Natural killer cell treated with Interleukin-12 subunit alpha and Interleukin-12 subunit beta and Interleukin-15 and Interleukin-18, amount 100 ng/mL, for 72 hours (primary cell): ENCODE measurements at regions not wholly inside any gene's neighbourhood (a gene's known extent, or its start where the extent isn't known, plus 50 kb on each side); places are given as distances from the start of the nearest gene placed in this dataset.

ENCODE experiments used
- ATAC-seq, 2 donors: fragments of 150-1000 bp; cut with Tn5 transposase in 1 of 2; sonication (Bioruptor Pico), chemical (Tn5 transposase) in 1 of 2; 2 replicates each; pipeline ENCODE4 v1.10.0; 2021
- DNase-seq: peaks from one replicate; pipeline ENCODE4 v3.0.0; 2022; ENCODE audit warnings: low spot score
- H3K27ac Mint-ChIP-seq, 2 donors: 1 replicate in 1 of 2; 2 replicates in 1 of 2; pipeline ENCODE4 v1.8.0; 2022; ENCODE audit warnings: mixed read lengths in 2 of 2, mild to moderate bottlenecking in 1 of 2, moderate library complexity in 1 of 2
- H3K27me3 Mint-ChIP-seq, 2 donors: 1 replicate in 1 of 2; 2 replicates in 1 of 2; pipeline ENCODE4 v1.8.0; 2022; ENCODE audit warnings: mixed read lengths in 2 of 2
- H3K36me3 Mint-ChIP-seq: one replicate; pipeline ENCODE4 v1.8.0; 2022; ENCODE audit warnings: mixed read lengths
- H3K4me1 Mint-ChIP-seq, 2 donors: 1 replicate in 1 of 2; 2 replicates in 1 of 2; pipeline ENCODE4 v1.8.0; 2022; ENCODE audit warnings: low read depth in 2 of 2, mixed read lengths in 2 of 2, mild to moderate bottlenecking in 1 of 2
- H3K4me3 Mint-ChIP-seq: one replicate; pipeline ENCODE4 v1.8.0; 2022; ENCODE audit warnings: mixed read lengths
- H3K9me3 Mint-ChIP-seq: 2 replicates; pipeline ENCODE4 v1.8.0; 2022; ENCODE audit warnings: mixed read lengths

DNA sequence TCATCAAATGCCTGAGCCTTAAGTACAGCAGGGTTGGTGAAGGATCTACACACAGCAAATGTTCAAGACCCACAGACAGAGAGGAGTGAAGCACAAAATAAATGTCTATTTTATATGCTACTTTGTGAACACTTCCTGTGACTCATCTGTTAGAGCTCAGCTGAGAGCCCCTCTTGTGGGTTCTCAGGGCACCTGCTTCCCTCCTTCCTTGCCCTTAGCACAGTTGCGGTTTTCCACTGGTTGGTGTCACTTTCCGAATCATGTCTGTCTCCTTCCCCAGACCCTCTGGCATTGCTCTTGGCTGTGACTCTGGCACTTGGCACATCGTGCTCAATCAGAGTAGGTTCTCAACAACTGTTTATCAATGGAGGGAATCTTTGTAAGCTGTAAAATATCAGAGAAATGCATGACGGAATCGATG lies 128.5 kb upstream of the STC2 start:
- DNase-seq = no peak
- no peak overlapping the region for H3K27ac Mint-ChIP-seq
- H3K4me1 Mint-ChIP-seq = peaks cover 0 to 2% of the 10 kb centered on the region in 2 donors
- no peaks in the 10 kb centered on the region for H3K36me3 Mint-ChIP-seq
- peaks cover 2 to 18% of the 10 kb centered on the region in 2 donors for H3K27me3 Mint-ChIP-seq
- no peaks in the 10 kb centered on the region for H3K9me3 Mint-ChIP-seq
- no peak overlapping the region for H3K4me3 Mint-ChIP-seq
- no peak for ATAC-seq

- Mint-ChIP-seq H3K27ac (no peak overlapping the region), H3K9me3 (no peaks in the 10 kb centered on the region), H3K4me3 (no peak overlapping the region), H3K4me1 (peaks cover 0 to 2% of the 10 kb centered on the region in 2 donors), H3K36me3 (no peaks in the 10 kb centered on the region), H3K27me3 (peaks cover 2 to 18% of the 10 kb centered on the region in 2 donors)
- DNase-seq (no peak), ATAC-seq (no peak)
Measured at GRCh38 chr5:173456181-173456580, 128.0 kb upstream of the STC2 start.

- Mint-ChIP-seq H3K36me3 (no peaks in the 10 kb centered on the region), H3K4me1 (peaks cover 0 to 2% of the 10 kb centered on the region in 2 donors), H3K4me3 (no peak overlapping the region), H3K27ac (no peak overlapping the region), H3K27me3 (peaks cover 2 to 12% of the 10 kb centered on the region in 2 donors), H3K9me3 (no peaks in the 10 kb centered on the region)
- DNase-seq (no peak), ATAC-seq (no peak)
Measured at GRCh38 chr5:173455599-173455957, 127.4 kb upstream of the STC2 start.

DNA sequence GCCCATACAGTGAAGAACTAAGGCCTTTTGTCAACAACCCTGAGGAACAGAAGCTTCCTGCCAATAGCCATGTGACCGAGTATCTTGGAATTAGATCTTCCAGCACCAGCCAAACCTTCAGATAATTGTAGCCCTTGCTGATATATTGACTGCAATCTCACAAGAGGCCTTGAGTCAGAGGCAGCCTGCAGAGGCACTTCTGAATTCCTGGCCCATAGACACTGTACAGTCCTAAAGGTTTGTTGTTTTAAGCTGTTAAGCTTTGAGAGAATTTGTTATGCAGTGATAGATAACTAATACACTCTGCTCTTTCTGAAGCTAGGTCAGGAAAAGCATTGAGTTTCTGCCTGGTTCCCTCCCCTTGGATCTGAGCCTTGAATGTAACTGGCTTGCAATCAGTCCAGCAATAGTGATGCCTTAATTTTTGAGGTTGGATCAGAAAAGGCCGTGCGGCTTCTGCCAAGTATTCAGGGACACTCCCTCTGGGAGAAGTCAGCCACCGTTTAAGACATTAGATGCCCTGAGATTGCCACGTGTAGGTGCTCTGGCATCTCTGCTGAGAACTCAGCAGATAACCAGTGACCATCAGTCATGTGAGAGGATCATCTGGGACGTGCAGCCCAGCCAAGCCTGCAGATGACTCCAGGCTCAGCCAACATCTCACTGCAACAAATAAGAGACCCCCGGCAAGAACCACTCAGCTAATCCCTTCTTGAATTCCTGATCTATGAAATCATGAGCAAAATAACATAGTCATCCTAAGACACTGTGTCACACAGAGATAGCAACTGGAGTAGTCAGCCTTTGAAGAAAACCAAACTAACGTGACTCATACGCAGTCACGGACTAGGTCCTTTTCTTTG lies 126.8 kb upstream of the STC2 start:
- Mint-ChIP-seq H3K27ac (no peak overlapping the region), H3K9me3 (no peaks in the 10 kb centered on the region), H3K4me3 (no peak overlapping the region), H3K36me3 (no peaks in the 10 kb centered on the region), H3K4me1 (peaks cover 0 to 2% of the 10 kb centered on the region in 2 donors), H3K27me3 (peaks cover 2 to 9% of the 10 kb centered on the region in 2 donors)
- DNase-seq = no peak
- ATAC-seq = no peak

DNA sequence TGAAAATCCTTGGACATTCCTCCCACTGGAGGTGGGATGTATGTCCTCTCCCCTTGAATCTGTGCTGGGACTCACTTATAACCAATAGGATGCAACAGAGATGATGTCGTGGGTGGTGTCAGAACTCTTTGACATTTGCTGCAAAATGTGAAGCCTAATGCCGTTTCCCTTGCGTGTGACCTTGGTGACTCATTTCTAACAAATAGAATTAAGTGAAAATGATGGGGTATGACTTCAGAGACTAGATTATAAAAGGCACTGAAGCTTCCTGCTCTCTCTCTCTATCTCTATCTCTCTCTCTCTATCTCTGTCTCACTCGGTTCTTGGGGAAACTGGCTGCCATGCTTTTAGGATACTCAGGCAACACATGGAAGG lies 126.1 kb upstream of the STC2 start:
- DNase-seq (no peak), ATAC-seq (no peak)
- Mint-ChIP-seq H3K27me3 (peaks cover 2 to 9% of the 10 kb centered on the region in 2 donors), H3K36me3 (no peaks in the 10 kb centered on the region), H3K27ac (no peak overlapping the region), H3K9me3 (no peaks in the 10 kb centered on the region), H3K4me1 (peaks cover 0 to 2% of the 10 kb centered on the region in 2 donors), H3K4me3 (no peak overlapping the region)

GRCh38 chr5:173453167-173453566 lies 125.0 kb upstream of the STC2 start:
- ATAC-seq (no peak), DNase-seq (no peak)
- no peaks in the 10 kb centered on the region for H3K36me3 Mint-ChIP-seq
- H3K4me3 Mint-ChIP-seq = no peak overlapping the region
- H3K4me1 Mint-ChIP-seq = peaks cover 0 to 2% of the 10 kb centered on the region in 2 donors
- no peak overlapping the region for H3K27ac Mint-ChIP-seq
- H3K27me3 Mint-ChIP-seq = peaks cover 2 to 9% of the 10 kb centered on the region in 2 donors
- H3K9me3 Mint-ChIP-seq = no peaks in the 10 kb centered on the region

DNA sequence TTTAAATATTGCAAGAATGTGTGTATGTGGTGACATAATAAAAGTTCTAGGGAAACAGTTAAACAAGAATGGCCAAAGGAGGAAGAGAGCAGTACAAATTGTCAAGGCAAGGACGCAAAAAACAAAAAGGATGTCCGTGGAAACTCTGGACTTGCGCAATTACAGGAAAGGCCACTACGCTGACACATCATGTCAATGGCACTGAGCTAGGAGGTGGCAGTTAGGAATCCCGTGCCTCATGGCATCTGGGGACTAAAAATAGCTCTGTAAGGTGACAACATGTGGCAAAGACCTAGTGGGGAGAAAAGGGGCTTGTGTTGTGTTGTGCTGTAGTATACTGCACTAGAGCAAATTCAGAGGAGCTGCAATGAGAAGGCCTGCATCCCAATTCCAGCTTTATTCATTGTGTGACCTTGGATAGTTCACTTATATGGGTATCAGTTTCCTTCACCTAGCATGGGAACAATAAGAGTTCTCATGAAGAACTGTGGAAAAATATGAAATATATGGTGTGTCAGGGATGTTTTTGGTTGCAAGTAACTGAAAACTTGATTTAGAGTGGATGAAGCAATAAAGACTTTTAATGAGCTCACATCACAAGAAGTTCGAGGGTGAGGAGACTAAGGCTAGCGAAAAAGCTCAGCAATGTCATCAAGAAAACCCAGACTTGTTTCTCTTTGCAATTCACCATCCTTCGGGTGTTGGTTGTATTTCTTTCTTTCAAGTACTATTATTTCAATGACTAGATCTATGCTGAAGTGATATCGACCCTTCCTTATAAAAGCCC lies 124.1 kb upstream of the STC2 start:
- no peak for DNase-seq
- Mint-ChIP-seq H3K4me3 (no peak overlapping the region), H3K9me3 (no peaks in the 10 kb centered on the region), H3K27ac (no peak overlapping the region), H3K4me1 (peaks cover 0 to 2% of the 10 kb centered on the region in 2 donors), H3K36me3 (no peaks in the 10 kb centered on the region), H3K27me3 (peaks cover 2 to 9% of the 10 kb centered on the region in 2 donors)
- ATAC-seq = no peak

DNA sequence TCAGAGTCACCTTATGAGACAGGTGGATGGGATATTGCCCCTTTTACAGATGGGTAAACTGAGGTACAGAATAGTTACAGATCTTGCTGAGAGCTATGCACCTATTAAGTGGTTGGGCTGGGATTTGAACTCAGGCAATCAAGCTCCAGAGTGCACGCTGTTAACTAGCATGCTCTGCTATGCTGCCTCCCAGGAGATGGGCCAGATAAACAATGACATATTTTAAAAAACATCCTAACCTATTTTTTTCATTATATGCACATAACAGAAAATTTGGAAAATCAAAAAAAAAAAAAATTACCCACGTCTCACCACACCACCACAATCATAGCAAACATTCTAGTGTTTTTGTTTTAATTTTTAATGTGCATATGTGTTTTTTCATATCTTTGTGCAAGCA lies 123.4 kb upstream of the STC2 start:
- Mint-ChIP-seq H3K4me1 (peaks cover 0 to 2% of the 10 kb centered on the region in 2 donors), H3K9me3 (no peaks in the 10 kb centered on the region), H3K27ac (no peak overlapping the region), H3K36me3 (no peaks in the 10 kb centered on the region), H3K27me3 (peaks cover 2 to 9% of the 10 kb centered on the region in 2 donors), H3K4me3 (no peak overlapping the region)
- DNase-seq (no peak), ATAC-seq (no peak)

DNA sequence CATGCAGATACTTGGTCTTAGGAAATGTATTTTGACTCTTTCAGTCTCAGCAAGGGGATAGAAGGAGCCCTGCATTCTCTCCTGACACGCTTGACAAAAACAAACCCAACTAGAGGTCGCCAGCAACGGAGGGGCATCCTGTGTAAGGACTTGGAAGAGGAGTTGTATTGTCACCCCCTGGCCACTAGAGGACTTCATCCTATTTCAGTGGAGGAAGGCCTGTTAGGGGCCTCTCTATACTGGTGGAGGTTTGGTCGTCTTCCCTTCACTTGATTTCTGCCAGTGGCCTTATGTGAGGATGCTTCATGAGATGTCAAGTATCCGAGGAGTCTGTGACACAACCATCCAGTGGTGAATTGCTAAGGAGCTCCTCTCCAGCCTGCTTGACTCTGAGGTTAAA lies 122.8 kb upstream of the STC2 start:
- ATAC-seq (no peak), DNase-seq (no peak)
- H3K9me3 Mint-ChIP-seq = no peaks in the 10 kb centered on the region
- no peak overlapping the region for H3K27ac Mint-ChIP-seq
- no peak overlapping the region for H3K4me3 Mint-ChIP-seq
- H3K4me1 Mint-ChIP-seq = peaks cover 0 to 2% of the 10 kb centered on the region in 2 donors
- H3K36me3 Mint-ChIP-seq = no peaks in the 10 kb centered on the region
- H3K27me3 Mint-ChIP-seq = peaks cover 2 to 9% of the 10 kb centered on the region in 2 donors

- H3K9me3 Mint-ChIP-seq = no peaks in the 10 kb centered on the region
- no peaks in the 10 kb centered on the region for H3K36me3 Mint-ChIP-seq
- H3K27me3 Mint-ChIP-seq = peaks cover under 1 to 9% of the 10 kb centered on the region in 2 donors
- no peak overlapping the region for H3K27ac Mint-ChIP-seq
- no peak overlapping the region for H3K4me3 Mint-ChIP-seq
- DNase-seq (no peak), ATAC-seq (no peak)
- H3K4me1 Mint-ChIP-seq = peaks cover 0 to 2% of the 10 kb centered on the region in 2 donors
Measured at GRCh38 chr5:173450188-173450587, 122.0 kb upstream of the STC2 start.

- Mint-ChIP-seq H3K9me3 (no peaks in the 10 kb centered on the region), H3K27ac (no peak overlapping the region), H3K36me3 (no peaks in the 10 kb centered on the region), H3K27me3 (no peaks in the 10 kb centered on the region), H3K4me1 (peaks cover 0 to 2% of the 10 kb centered on the region in 2 donors), H3K4me3 (no peak overlapping the region)
- ATAC-seq (peak in 1 of 2 donors; percentile 22), DNase-seq (no peak)
Measured at GRCh38 chr5:173448856-173449255, 120.6 kb upstream of the STC2 start.

DNA sequence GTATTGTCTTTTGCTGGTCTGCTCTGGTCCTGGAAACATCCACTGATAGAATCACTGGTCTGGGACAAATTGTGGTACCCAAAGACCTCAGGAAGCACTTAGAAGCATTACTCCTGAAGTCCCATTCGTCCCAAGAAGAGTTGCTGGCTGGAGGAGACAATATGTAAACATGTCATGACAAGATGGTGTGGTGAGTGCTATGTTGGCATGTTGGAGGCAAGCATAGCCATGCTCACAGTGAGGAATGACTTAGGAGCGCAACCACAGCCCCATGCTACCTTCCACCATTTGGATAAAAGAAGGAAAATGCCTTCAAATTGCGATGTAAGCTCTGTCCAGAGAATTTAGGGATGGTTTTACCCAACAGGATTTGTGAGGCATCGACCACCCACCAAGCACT lies 115.8 kb upstream of the STC2 start:
- no peaks in the 10 kb centered on the region for H3K36me3 Mint-ChIP-seq
- no peaks in the 10 kb centered on the region for H3K4me1 Mint-ChIP-seq
- no peaks in the 10 kb centered on the region for H3K9me3 Mint-ChIP-seq
- no peak for DNase-seq
- no peak for ATAC-seq
- H3K4me3 Mint-ChIP-seq = no peak overlapping the region
- no peak overlapping the region for H3K27ac Mint-ChIP-seq
- peaks cover 12 to 13% of the 10 kb centered on the region in 2 donors for H3K27me3 Mint-ChIP-seq

DNA sequence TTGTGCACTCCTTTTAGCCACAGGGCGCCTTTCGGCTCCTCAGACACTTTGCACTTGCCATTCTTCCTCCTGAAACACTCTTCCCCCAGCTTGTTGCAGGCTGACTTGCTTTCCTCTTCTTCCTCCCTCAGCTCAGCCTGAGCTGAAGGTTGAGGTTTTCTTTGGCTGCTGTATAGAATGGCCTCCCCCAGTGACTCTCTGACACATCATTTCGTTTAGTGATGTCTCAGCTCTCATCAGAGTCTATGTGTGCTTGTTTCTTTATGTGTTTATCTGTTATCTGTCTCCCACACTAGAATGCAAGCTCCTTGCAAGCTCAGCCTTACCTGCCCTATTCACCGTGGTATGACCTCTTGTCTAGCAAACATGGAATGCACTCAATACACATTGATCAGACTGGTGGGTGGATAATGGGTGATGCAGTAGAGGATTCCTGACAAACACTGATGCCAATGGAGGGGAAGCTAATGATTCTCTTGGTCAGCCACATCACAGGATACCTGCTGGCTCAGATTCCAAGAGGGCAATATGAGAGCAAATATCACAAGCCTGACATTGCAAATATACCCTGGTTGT lies 112.9 kb upstream of the STC2 start:
- no peak overlapping the region for H3K4me3 Mint-ChIP-seq
- no peak overlapping the region for H3K27ac Mint-ChIP-seq
- H3K9me3 Mint-ChIP-seq = no peaks in the 10 kb centered on the region
- no peaks in the 10 kb centered on the region for H3K4me1 Mint-ChIP-seq
- H3K36me3 Mint-ChIP-seq = no peaks in the 10 kb centered on the region
- no peak for DNase-seq
- no peak for ATAC-seq
- H3K27me3 Mint-ChIP-seq = peaks cover 13 to 16% of the 10 kb centered on the region in 2 donors

GRCh38 chr5:173438951-173439350 lies 110.7 kb upstream of the STC2 start:
- H3K36me3 Mint-ChIP-seq = no peaks in the 10 kb centered on the region
- no peak overlapping the region for H3K4me3 Mint-ChIP-seq
- no peak for DNase-seq
- H3K4me1 Mint-ChIP-seq = peaks cover 0 to 3% of the 10 kb centered on the region in 2 donors
- no peak overlapping the region for H3K27ac Mint-ChIP-seq
- H3K9me3 Mint-ChIP-seq = no peaks in the 10 kb centered on the region
- H3K27me3 Mint-ChIP-seq = peaks cover 16 to 24% of the 10 kb centered on the region in 2 donors
- ATAC-seq = no peak
